Epithelial cell of proximal tubule (primary cell): ENCODE measurements at regions not wholly inside any gene's neighbourhood (a gene's known extent, or its start where the extent isn't known, plus 50 kb on each side); places are given as distances from the start of the nearest gene placed in this dataset.

ENCODE experiments used
- DNase-seq: peaks from one replicate; pipeline ENCODE4 v3.0.0-alpha.2; 2011; ENCODE audit warnings: low read depth
- H3K4me3 ChIP-seq: 2 replicates; pipeline ENCODE4 v1.5.1; 2011; ENCODE audit warnings: low read depth, mild to moderate bottlenecking, low read length
- CTCF ChIP-seq: conservative IDR thresholded peaks from 2 replicates; pipeline ENCODE4 v1.5.1; 2012; ENCODE audit warnings: low read depth, mild to moderate bottlenecking, low read length

GRCh38 chr11:80157447-80157846 lies 716.6 kb upstream of the TENM4 start:
- no peak overlapping the region for H3K4me3 ChIP-seq
- TF ChIP-seq CTCF, result no peak
- DNase-seq, result no peak

- TF ChIP-seq CTCF, result no peak
- H3K4me3 ChIP-seq, result no peak overlapping the region
- no peak for DNase-seq
Measured at GRCh38 chr11:80156062-80156461, 715.2 kb upstream of the TENM4 start.

GRCh38 chr11:80155412-80156017 lies 714.7 kb upstream of the TENM4 start:
- peak; percentile 83 for TF ChIP-seq CTCF
- DNase-seq, result no peak
- no peak overlapping the region for H3K4me3 ChIP-seq

- DNase-seq, result peak; percentile 93
- TF ChIP-seq CTCF, result no peak
- H3K4me3 ChIP-seq, result no peak overlapping the region
Measured at GRCh38 chr11:80146232-80146631, 705.4 kb upstream of the TENM4 start.

- no peak for TF ChIP-seq CTCF
- H3K4me3 ChIP-seq, result peak overlapping the region; percentile 30
- peak; percentile 80 for DNase-seq
Measured at GRCh38 chr11:80144897-80145594, 704.2 kb upstream of the TENM4 start.

GRCh38 chr11:80136991-80137390 lies 696.2 kb upstream of the TENM4 start:
- peak; percentile 29 for TF ChIP-seq CTCF
- H3K4me3 ChIP-seq, result no peak overlapping the region
- peak; percentile 49 for DNase-seq

GRCh38 chr11:80129396-80129795 lies 688.6 kb upstream of the TENM4 start:
- no peak overlapping the region for H3K4me3 ChIP-seq
- no peak for DNase-seq
- no peak for TF ChIP-seq CTCF
